Fibroblast of the aortic adventitia (primary cell): ENCODE measurements at regions not wholly inside any gene's neighbourhood (a gene's known extent, or its start where the extent isn't known, plus 50 kb on each side); places are given as distances from the start of the nearest gene placed in this dataset.
A peak's percentile ranks its signal among the peaks of the same experiment; 100 is the strongest.

Experiments
- DNase-seq: peaks from one replicate; pipeline ENCODE4 v3.0.0-alpha.2; 2010; ENCODE audit warnings: low read depth
- H3K4me3 ChIP-seq: 2 replicates; pipeline ENCODE4 v1.5.1; 2011; ENCODE audit warnings: low read depth, mild to moderate bottlenecking, control low read depth, low read length, moderate library complexity
- CTCF ChIP-seq: IDR thresholded peaks from 2 replicates; pipeline ENCODE4 v1.5.1; 2011; ENCODE audit warnings: mild to moderate bottlenecking, low read length, control low read depth, inconsistent platforms; ENCODE audit not compliant: insufficient read depth

GRCh38 chr3:166199491-166199890, 362.3 kb upstream of the BCHE start:
- no peak for TF ChIP-seq CTCF
- no peak for DNase-seq
- H3K4me3 ChIP-seq, result no peak overlapping the region

- no peak for TF ChIP-seq CTCF
- no peak for DNase-seq
Measured at GRCh38 chr3:166195808-166196207, 358.6 kb upstream of the BCHE start.

GRCh38 chr3:166191411-166191810, 354.2 kb upstream of the BCHE start:
- no peak overlapping the region for H3K4me3 ChIP-seq
- DNase-seq, result no peak
- no peak for TF ChIP-seq CTCF

More at GRCh38 chr3:166195808-166196207, 358.6 kb upstream of the BCHE start:
- H3K4me3 ChIP-seq, result no peak overlapping the region

- DNase-seq, result peak; percentile 48
- no peak overlapping the region for H3K4me3 ChIP-seq
- no peak for TF ChIP-seq CTCF
Measured at GRCh38 chr3:166190360-166190759, 353.1 kb upstream of the BCHE start.

GRCh38 chr3:166187237-166187636, 350.0 kb upstream of the BCHE start:
- H3K4me3 ChIP-seq, result no peak overlapping the region
- no peak for DNase-seq
- no peak for TF ChIP-seq CTCF

- no peak for DNase-seq
- TF ChIP-seq CTCF, result no peak
- H3K4me3 ChIP-seq, result no peak overlapping the region
Measured at GRCh38 chr3:166186003-166186402, 348.8 kb upstream of the BCHE start.

GRCh38 chr3:166177130-166177529, 339.9 kb upstream of the BCHE start:
- H3K4me3 ChIP-seq, result no peak overlapping the region
- TF ChIP-seq CTCF, result no peak
- no peak for DNase-seq
